Heart left ventricle (tissue), 13 donors: ENCODE measurements at regions not wholly inside any gene's neighbourhood (a gene's known extent, or its start where the extent isn't known, plus 50 kb on each side); places are given as distances from the start of the nearest gene placed in this dataset.

Experiments
- CTCF ChIP-seq, 12 donors: fragments of 200-600 bp; sonication (generic) in 4 of 12; IDR thresholded peaks; one replicate each; pipeline versions ENCODE4 v1.5.0 to v1.8.0; 2018 to 2022; ENCODE audit warnings: antibody characterized with exemption in 12 of 12, mild to moderate bottlenecking in 5 of 12
- POLR2A ChIP-seq, 2 donors: fragments of 450-650 bp; IDR thresholded peaks; one replicate each; pipeline ENCODE4 v1.6.1; 2017; ENCODE audit warnings: antibody characterized with exemption in 2 of 2, mild to moderate bottlenecking in 2 of 2, moderate library complexity in 2 of 2
- donor health status: ischemic (EF 13 %, LVEDD 7.1; RV severe dilation, severe dysfunction).
- donor health status: DM: no; HTN: yes; CAD: no.
- donor health status: DM: no; HTN: no; CAD: no.
- donor health status: ischemic (EF 25% LVEDD 6.9; RV normal size, moderate dysfunction).
- donor health status: ischemic (EF 25% LVEDD 5.7; RV mildly dilated, moderate dysfunction).
- donor health status: ischemic (EF 35%, LVEDD 5.7; RV mildly dilated, moderate dysfunction).
- donor health status: nonischemic (EF 11% LVEDD 7.7; RV severe dilation, severe dysfunction).
- donor health status: DM: yes; HTN: yes; CAD: no.
- donor health status: PGD.
- donor health status: ischemic (EF 29% LVEDD 5.4; RV normal size, mild dysfunction).
- donor health status: nonischemic (EF 23%, LVEDD 6.1; RV moderate dilation, normal function).

- TF ChIP-seq POLR2A (IDR thresholded peaks at IDR 0.05), result no peak
- TF ChIP-seq CTCF (IDR thresholded peaks at IDR 0.05), result no peak
Observed at GRCh38 chr3:36032180-36033047, 347.9 kb upstream of the STAC start.
